ENCODE measurements at regions not wholly inside any gene's neighbourhood (a gene's known extent, or its start where the extent isn't known, plus 50 kb on each side); places are given as distances from the start of the nearest gene placed in this dataset.

DNA sequence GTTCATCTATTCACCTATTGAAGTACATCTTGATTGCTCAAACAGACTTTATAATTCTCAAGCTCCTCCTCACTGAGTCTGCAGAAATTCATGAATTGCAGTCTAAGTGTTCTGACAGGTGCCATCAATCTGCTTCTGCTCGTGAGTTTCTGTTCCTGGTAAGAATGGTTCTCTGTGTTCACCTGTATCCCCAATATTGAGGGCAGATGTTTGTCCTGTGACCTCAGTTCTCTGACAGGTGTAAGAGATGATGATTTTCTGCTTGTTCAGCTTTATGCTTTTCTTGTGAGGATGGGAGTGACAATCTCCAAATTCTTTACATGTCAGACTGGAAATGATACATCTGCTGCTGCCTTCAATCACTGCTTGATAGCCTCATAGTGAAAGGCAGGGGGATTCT lies 736.9 kb upstream of the COBL start:
- no peak for DNase-seq (ENCODE audit: low spot score)

DNA sequence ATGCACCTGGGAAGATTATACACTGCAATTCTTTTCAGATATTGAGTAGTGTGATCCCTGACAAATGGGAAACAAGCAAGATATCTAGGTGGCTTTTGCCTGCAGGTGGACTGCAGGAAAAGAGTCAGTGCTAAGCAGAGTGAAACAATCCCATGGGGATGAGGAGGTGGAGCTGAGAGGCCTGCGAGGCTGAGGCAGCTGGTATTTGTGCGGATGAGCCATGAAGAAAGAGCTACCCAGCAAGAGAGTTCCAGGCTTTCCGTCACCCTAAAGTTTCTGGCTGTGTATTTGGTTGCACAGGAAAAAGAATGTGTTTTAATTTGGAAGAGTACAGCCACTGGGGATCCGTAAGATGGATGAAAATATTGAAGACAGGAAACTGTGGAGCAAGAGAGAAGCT lies 714.1 kb upstream of the COBL start:
- peak; percentile 74 for DNase-seq (ENCODE audit: low spot score)

GRCh38 chr7:52026140-52026539 lies 709.5 kb upstream of the COBL start:
- DNase-seq (ENCODE audit: low spot score): no peak

GRCh38 chr7:52021343-52021742 lies 704.7 kb upstream of the COBL start:
- no peak for DNase-seq (ENCODE audit: low spot score)

DNA sequence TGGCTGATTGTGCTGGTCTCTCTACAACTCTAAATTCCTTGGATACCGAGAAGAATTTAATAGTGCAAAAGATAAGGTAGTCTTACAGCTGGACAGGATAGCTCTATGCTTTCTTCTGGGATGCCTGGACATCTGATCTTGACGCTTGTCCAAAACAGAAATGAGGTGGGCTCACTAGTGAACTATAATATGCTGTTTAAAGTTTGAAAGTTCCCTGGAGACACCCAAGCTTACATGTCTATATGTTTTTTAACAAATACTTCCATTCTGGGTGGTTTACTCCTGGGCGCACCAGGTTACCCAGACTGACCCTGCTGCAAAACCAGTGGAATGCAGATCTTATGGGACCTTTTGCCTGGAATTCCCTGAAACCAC lies 702.1 kb upstream of the COBL start:
- no peak for DNase-seq (ENCODE audit: low spot score)

GRCh38 chr7:52017802-52018679 lies 701.4 kb upstream of the COBL start:
- DNase-seq (ENCODE audit: low spot score): peak; percentile 32

DNA sequence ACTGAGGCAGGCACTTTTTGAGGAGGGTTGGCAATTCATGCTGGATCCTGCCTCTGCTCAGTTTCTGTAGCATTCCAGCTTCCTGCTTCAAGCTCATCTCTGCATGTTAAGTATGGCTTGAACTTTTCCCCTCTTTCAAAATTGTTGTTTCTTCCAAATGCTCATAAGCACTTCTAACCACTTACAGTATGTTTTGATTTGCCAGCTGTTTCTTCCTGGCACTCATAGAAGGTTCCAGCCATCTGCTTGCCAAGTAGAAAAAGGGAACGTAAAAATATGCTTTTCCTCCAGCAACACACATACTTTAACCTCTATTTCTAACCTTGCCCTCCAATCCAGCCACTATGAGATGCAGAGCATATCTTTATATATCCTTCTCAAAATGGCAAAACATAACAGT lies 692.6 kb upstream of the COBL start:
- no peak for DNase-seq (ENCODE audit: low spot score)

DNA sequence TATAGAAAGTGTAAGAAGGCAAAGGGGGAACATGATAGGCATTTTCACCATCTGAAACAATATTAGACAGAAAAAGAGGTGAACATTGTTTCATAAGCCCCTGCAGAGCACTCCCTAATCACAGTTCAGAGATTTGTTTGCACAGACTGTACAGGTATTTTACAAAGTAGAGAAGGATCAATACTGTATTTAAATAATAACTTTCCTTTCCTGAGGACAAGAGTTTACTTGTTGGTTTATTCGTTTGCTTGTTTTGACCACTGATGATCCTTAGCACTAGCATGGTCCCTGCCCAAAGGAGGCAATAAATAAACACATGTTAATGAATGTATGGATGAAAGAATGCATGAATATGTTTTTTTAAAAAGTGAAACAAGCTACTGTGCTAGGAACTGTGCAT lies 690.1 kb upstream of the COBL start:
- no peak for DNase-seq (ENCODE audit: low spot score)

DNA sequence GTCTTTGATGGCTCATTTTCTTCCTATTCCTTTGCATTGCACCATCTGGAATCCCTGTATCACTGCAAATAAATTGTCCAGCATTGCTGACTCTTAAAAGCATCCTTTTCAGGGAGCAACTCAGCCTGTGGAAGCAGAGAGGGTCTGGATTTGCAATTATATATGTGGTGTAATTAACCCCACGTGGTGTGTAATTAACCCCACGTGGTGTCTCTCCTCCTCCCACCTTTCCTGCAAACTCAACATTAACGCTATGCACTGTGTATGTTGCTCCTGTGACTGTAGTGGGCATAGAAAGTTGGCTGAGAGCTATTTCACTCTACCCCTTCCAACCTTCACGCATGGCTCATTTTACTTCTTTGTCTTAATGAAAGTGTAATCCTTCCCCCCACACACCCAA lies 689.0 kb upstream of the COBL start:
- no peak for DNase-seq (ENCODE audit: low spot score)

- no peak for DNase-seq (ENCODE audit: low spot score)
These were observed 679.1 kb upstream of the COBL start for GRCh38 chr7:51995596-51996179.

DNA sequence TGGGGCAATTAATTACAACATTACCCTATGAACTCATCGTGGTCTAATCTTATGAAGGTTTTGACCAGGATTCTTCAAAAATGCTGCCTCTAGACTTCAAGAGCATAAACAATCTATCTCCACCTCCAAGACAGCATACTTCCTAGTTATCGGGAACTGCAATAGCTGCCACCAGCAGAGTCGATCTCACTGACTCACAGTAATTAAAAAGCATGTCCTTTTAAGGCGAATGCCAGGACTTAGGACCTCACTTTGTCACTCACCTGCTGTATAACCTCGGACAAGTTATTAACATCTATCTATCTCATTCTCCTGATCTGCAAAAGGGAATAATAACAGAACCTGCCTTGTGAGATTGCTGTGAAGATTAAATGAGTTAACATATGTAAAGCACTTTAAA lies 666.0 kb upstream of the COBL start:
- DNase-seq (ENCODE audit: low spot score): no peak

GRCh38 chr7:51980812-51981211 lies 664.2 kb upstream of the COBL start:
- no peak for DNase-seq (ENCODE audit: low spot score)

- DNase-seq (ENCODE audit: low spot score): no peak
These were observed 663.7 kb upstream of the COBL start for GRCh38 chr7:51980313-51980712.

DNA sequence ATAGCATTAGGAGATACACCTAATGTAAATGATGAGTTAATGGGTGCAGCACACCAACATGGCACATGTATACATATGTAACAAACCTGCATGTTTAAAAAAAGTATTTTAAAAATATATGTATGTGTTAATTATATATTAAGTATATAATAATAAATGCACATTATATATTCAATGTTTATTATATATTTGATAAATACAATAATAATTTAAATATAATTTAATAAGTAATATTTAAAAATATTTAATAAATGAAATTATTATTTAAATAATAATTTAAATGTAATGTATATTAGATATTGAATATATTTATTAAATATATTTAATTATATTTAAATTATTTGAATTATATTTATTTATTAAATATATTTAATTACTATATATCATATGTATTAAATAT lies 661.3 kb upstream of the COBL start:
- DNase-seq (ENCODE audit: low spot score): no peak

GRCh38 chr7:51973939-51974338 lies 657.3 kb upstream of the COBL start:
- no peak for DNase-seq (ENCODE audit: low spot score)

- DNase-seq (ENCODE audit: low spot score): no peak
These were observed 656.5 kb upstream of the COBL start for GRCh38 chr7:51973071-51973470.

DNA sequence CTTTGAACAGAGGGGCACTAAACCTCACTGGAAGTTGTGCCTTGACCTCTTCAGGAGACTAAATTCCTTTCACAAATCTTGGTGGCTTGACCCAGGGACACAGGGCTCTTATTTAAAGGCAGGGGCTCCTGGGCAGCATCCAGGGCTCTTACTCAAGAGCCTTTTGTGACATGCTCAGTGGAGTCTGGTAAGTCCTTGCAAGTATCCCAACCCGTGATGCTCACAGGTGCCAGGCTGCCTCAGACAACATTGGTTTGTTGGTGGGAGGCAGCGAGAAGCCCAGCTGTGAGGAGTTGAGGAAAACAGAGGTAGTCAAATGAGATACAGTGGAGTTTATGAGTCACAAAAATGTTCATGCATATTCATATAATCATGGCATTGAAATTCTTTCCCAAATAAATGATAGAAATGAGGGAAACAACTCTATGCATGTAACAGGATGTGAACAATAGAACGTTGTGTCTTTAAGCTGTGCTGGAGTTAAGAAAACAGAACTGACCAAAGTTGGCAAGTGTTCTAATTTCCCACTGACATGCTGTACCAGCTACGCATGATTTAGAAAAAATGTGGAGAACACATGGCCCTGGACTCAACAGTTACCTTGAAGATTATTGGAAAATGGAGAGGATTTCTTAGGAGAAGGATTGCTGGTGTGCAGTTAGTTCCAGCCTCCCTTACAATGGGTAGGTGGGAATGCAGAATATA lies 654.5 kb upstream of the COBL start:
- no peak for DNase-seq (ENCODE audit: low spot score)

DNA sequence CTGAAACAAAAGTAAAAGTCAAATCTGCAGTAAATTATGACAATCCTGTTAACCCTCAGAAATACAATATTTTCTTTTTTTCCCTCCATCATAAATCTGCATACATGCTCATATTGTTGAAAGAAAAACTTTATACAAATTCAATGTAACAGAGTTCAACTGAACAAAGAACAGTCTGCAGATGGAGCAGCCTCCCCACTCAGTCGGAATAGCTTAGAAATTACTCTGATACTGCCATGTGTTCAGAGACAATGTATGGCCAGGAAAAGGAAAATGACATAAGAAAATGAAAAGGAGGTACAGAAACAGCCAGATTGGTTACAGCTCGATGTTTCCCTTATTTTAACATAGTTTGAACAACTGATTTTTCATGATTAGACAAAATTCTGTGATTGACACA lies 651.9 kb upstream of the COBL start:
- DNase-seq (ENCODE audit: low spot score): no peak

DNA sequence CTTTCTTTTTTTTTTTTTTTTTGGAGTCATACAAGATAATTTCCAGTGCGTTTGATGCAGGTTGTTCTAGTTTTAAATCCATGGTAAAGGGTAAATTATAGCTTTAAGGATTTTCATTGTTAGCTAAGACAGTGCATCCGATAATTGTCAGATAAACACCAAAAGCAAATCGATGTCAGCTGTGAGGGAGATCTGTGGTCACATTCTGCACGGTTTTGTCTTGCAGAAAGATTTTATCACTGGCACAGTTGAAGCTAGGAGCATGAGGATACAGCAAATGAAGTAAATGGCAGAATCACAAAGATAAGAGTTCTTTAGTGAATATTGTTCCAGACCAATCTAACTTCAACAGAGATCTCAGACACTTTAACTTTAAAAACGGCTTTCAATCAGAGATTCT lies 648.8 kb upstream of the COBL start:
- no peak for DNase-seq (ENCODE audit: low spot score)

GRCh38 chr7:51961804-51962203 lies 645.2 kb upstream of the COBL start:
- DNase-seq (ENCODE audit: low spot score): no peak

DNA sequence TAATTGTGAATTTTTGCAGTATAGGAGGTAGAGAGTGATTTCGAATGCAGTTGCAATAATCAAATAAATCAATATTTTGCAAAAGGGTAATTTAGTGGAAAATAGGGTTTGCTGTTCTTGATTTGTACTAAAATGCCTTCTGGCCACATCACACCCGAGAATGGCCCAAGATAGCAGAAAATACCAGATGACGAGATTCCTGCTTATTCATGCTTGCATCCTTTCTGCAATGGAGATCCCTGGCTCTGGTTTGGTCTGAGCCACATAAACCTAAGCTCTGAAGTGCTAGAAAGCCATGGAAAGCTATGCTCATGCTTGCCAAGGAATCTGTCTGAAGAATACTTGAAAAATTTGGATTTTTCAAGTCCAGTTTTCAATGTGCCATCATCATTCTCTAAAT lies 634.2 kb upstream of the COBL start:
- DNase-seq (ENCODE audit: low spot score): no peak

GRCh38 chr7:51949726-51950644 lies 633.4 kb upstream of the COBL start:
- no peak for DNase-seq (ENCODE audit: low spot score)

Data from D341Med (cell line).